HG03060 (cell line): ENCODE measurements at regions not wholly inside any gene's neighbourhood (a gene's known extent, or its start where the extent isn't known, plus 50 kb on each side); places are given as distances from the start of the nearest gene placed in this dataset.
"Not testable (repeated sequence)": the region's sequence is repeated elsewhere in the genome, so short reads cannot be mapped to it uniquely, and the experiment has no call there.

Source experiments
- ATAC-seq: cut with Tn5 transposase; IDR thresholded peaks from one replicate; pipeline ENCODE4 v1.9.1; 2021; ENCODE audit warnings: low read depth, moderate number of reproducible peaks; ENCODE audit not compliant: unreplicated experiment

GRCh38 chr6:94721459-94721858 is 855.9 kb upstream of the MANEA start:
- no peak for ATAC-seq

- ATAC-seq: no peak
These were observed 863.9 kb upstream of the MANEA start for GRCh38 chr6:94713446-94713845.

- ATAC-seq: no peak
These were observed 878.6 kb upstream of the MANEA start for GRCh38 chr6:94698773-94699172.

- not testable (repeated sequence) for ATAC-seq
These were observed 890.1 kb upstream of the MANEA start for GRCh38 chr6:94687255-94687654.

GRCh38 chr6:94683409-94683808 is 893.9 kb upstream of the MANEA start:
- ATAC-seq: no peak

GRCh38 chr6:94680669-94681212 is 896.6 kb upstream of the MANEA start:
- ATAC-seq: no peak

GRCh38 chr6:94673251-94673650 is 904.1 kb upstream of the MANEA start:
- no peak for ATAC-seq

GRCh38 chr6:94670017-94670416 is 907.3 kb upstream of the MANEA start:
- ATAC-seq: no peak

- no peak for ATAC-seq
These were observed 908.5 kb upstream of the MANEA start for GRCh38 chr6:94668876-94669275.

GRCh38 chr6:94658929-94659328 is 918.4 kb upstream of the MANEA start:
- ATAC-seq: no peak

GRCh38 chr6:94651239-94651638 is 926.1 kb upstream of the MANEA start:
- ATAC-seq: no peak

- ATAC-seq: no peak
These were observed 932.1 kb upstream of the MANEA start for GRCh38 chr6:94645191-94645590.

GRCh38 chr6:94639564-94639963 is 937.8 kb upstream of the MANEA start:
- no peak for ATAC-seq

GRCh38 chr6:94636780-94637385 is 940.5 kb upstream of the MANEA start:
- no peak for ATAC-seq

GRCh38 chr6:94623586-94623985 is 953.7 kb upstream of the MANEA start:
- ATAC-seq: no peak

- ATAC-seq: no peak
These were observed 954.6 kb upstream of the MANEA start for GRCh38 chr6:94622783-94623182.

GRCh38 chr6:94600636-94601035 is 976.7 kb upstream of the MANEA start:
- ATAC-seq: no peak

GRCh38 chr6:94597487-94597886 is 979.8 kb upstream of the MANEA start:
- ATAC-seq: no peak

GRCh38 chr6:94590416-94590815 is 986.9 kb upstream of the MANEA start:
- no peak for ATAC-seq

- no peak for ATAC-seq
These were observed 989.0 kb upstream of the MANEA start for GRCh38 chr6:94588301-94588700.

GRCh38 chr6:94584211-94584610 is 993.1 kb upstream of the MANEA start:
- ATAC-seq: no peak

GRCh38 chr6:94570581-94570980 is 1006.8 kb upstream of the MANEA start:
- no peak for ATAC-seq

GRCh38 chr6:94562846-94563245 is 1014.5 kb upstream of the MANEA start:
- ATAC-seq: no peak
